NCI-H526 (cell line): ENCODE measurements at regions not wholly inside any gene's neighbourhood (a gene's known extent, or its start where the extent isn't known, plus 50 kb on each side); places are given as distances from the start of the nearest gene placed in this dataset.

Source experiments
- DNase-seq, 2 experiments: peaks; one replicate each; lab custom pipeline; 2025; lab: John Stamatoyannopoulos, UW

DNA sequence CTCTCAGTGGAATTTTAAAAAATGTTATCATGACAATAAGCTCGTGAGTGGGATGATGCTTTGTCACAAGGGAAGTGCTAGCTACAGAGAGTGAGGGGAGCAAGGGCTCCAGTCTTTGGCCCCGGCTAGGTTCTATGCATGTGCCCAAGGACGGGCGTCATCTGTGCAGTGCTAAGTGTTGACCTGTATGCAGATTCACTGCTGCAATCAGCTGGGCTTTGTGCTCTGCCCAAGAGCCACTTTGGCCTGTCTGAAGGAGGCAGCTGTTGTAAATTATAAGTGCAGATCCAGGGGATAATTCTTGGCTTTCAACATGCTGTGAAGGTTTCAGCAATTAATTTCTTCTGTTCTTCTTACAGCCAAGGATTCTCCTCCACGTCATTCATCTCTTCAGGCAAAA, 268.6 kb downstream of the PSAT1 start:
- DNase-seq, result no peak

- DNase-seq, result no peak
Observed at GRCh38 chr9:78566521-78566920, 269.6 kb downstream of the PSAT1 start.

- DNase-seq, result no peak
Observed at GRCh38 chr9:78566948-78567675, 270.2 kb downstream of the PSAT1 start.

DNA sequence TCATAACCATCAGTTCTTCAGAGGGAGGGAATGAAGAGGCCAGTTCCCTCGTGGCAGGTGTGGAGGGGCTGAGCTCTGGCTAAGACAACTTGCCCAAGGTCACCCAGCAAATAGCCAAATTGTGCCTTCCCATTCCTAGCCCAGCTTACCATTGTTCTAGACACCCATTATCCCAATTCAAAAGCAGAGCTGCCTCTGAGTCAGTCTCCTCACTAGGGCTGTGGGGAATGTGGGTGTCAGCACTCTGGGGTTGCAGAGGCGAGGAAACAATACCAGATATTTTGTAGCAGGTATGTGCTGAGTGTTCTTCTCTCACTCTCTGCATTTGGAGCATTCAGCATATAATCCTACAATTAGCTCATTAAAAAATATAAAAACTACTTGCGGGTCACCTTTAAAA, 270.8 kb downstream of the PSAT1 start:
- no peak for DNase-seq

GRCh38 chr9:78568774-78569173, 271.8 kb downstream of the PSAT1 start:
- DNase-seq, result no peak

GRCh38 chr9:78572266-78572665, 275.3 kb downstream of the PSAT1 start:
- DNase-seq, result no peak

DNA sequence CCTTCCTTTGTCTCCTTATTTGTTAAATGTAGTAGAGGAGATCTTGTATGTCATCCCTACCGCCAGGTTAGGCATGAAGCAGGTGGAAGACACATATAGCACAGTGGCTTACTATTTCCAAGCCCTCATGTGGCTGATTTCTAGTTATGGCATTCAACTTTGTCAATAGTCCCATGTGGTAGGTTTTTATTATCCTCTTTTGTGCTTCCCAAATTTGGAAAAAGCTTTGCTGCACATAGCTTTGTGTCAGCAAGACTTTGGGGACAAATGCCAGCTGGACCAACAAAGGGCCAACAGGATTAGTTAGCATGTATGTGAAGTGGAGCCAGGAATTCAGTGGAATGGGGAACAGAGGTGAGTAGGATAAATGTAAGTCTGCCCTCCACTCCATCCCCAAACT, 276.3 kb downstream of the PSAT1 start:
- DNase-seq, result no peak

- no peak for DNase-seq
Observed at GRCh38 chr9:78573669-78574068, 276.7 kb downstream of the PSAT1 start.

GRCh38 chr9:78574354-78575045, 277.6 kb downstream of the PSAT1 start:
- no peak for DNase-seq

GRCh38 chr9:78575081-78575480, 278.2 kb downstream of the PSAT1 start:
- no peak for DNase-seq

GRCh38 chr9:78575771-78576170, 278.8 kb downstream of the PSAT1 start:
- no peak for DNase-seq

DNA sequence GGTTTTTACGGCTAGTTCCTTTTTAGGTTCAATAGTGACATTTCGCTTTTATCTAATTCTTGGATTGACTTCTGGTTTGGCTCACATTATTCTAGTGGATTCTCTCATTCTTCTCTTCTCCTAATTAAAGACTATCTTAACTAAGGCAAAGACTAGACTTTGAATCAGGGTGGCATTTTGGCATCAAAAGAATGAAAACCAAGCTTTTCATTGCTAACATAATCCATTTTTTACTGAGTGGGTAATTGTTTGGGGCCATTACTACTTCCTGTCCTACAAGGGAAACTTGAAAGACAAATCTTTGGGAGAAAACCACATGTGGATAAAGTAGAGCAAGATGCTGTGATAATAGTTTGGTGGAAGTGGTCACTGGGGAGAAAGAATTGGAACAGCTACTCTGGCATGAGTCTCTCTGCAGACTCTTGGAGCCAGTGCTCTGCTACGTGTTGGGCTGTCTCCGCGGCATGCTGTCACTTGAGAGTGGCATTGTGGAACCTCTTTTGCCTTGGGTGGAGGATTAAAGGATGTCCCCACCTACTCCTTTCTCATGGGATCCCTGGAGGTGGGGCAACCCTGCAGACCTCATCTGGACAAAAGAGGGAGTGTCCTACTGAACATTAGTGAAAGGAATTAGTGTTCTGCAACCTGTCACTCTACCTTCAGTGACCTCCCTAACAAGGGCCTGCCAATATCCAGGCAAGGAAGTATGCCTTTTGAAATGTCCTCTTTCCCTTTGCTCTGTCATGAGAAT, 280.4 kb downstream of the PSAT1 start:
- no peak for DNase-seq

DNA sequence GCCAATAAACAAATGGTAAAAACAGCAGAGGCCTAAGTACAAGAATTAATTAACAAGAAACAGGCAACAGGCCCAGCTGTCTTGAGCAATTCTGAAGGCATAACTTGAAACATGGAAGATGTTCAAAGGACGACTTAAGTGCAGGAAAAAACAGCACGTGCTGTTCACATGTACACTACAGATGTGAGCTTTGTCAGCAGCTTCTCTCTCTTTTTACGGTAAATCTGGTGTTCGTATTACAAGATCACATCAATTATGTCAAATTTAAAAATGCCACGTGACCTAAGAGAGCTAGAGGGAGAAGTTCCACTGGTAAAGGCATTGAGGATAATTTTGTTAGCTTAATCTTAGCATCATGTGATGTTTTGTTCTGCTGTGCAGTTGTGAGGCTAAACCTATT, 281.1 kb downstream of the PSAT1 start:
- no peak for DNase-seq

DNA sequence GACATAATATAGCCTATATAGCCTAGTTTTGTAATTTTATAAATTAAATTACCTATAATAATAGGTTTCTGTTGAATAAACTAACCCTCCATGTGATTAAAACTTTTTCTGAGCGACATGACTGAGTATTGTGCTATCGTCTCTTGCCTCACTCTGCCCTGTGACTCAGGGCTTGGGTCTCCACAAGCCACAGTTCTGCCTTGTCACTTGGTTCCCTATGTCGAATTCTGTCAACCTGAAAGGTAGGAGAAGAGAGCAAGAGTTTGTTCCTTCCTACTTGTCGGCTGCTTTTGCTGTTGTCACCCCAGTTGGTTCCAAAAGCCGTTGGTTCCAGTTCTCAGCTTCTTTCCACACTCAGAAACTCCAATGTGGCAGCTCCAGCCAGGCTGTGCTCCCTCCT, 285.9 kb downstream of the PSAT1 start:
- no peak for DNase-seq

- no peak for DNase-seq
Observed at GRCh38 chr9:78584589-78584988, 287.7 kb downstream of the PSAT1 start.

DNA sequence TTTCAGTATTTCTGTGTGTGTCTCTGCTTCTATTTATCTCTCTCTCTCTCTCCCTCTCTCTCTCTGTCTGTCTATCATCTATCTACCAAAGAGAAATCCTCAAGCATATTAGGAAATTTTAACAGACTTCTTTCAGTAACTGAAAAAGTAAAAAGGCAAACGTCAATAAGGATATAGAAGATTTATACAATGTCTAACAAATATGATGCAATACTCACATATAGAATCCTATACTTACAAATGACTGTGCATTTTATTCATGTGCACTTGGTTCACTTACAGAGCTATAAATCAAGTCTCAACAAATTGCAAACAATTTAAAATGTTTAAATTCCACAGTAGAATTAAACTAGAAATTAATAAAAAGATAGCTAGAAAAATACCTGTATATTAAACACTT, 289.0 kb downstream of the PSAT1 start:
- DNase-seq, result no peak

DNA sequence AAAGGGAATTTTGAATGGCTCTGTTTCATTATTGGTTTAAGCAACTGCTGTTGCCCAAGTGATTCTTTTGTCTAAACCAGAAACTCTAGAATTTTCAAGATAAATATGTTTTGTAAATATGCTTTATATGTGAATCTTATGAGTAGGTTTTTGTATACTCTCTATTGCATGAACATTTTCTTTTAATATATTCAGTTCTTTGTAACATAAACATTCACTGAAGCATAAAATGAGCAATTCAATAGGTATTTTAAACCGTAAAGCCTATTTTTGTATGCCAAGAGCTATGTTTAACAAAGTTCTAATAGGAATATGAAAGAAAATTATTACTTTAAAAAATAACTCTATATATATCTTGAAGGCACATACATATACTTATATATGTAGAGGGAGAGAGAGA, 293.1 kb downstream of the PSAT1 start:
- DNase-seq, result no peak

- DNase-seq, result no peak
Observed at GRCh38 chr9:78592811-78593210, 295.9 kb downstream of the PSAT1 start.

DNA sequence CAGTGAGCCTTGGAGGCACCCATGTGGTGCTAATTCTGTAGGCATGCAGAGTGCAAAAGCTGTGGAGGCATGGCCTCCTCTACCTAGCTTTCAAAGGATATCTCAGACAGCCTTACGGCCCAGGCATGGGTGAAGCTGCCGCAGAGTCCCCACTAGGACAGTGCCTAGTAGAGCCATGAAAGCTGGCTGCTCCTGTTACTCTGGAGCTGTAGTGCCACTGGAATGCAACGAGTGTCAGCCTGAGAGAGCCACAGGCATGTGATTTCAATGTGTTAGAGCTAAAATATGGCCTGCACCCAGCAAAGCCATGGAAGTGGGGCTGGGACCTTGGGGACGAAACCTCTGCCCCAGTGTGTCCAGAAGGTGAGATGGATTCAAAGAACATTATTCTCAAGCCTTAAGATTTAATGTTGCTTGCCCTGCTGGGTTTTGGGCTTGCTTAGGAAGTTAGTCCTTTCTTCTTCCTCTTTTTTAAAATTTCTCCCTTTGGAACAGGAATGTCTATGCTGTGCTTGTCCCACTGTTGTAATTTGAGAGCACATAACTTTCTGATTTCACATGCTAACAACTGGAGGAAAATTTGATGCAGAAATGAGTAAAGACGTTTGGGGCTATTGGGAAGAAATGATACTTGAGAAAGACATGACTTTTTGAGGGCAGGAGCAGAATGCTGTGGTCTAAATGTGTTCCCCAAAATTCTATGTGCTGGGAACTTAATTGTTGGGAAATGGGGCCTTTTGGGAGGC, 298.4 kb downstream of the PSAT1 start:
- no peak for DNase-seq

DNA sequence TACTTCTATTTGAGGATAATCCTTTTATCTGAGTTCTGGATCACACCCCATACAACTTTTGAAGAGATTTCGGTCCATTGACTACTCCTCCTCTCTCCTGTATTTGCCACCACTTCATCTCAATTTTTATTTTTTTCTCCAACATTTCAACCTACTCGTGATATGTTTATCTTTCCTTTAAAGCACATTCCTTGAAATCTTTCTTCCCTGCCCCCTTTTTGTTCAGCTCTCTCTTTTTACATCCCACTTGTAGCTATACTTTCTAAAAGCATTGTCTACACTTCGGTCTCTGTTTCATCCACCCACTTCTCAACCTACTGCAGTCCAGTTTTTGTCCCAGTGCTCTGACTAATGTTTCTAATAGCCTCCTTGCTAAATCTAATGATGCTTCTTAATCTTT, 299.4 kb downstream of the PSAT1 start:
- DNase-seq, result no peak

DNA sequence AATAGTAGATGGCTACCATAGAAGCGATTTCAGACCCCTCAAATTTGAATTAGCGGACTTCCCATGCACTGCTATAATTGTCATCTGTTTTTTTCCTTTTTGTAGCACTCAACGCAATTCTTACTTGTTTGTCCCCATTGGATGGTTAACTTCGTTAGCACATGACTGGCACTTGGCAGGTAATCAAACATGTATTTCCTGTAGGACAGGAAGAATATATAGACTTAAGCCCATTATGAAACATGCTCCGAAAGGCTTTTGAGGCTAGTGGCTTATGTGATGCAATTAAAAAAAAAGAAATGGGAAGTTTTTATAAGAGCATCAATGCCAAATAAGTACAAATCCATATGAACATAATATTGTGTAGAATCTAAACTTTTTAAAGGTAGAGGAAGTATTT, 301.2 kb downstream of the PSAT1 start:
- no peak for DNase-seq

GRCh38 chr9:78599926-78600325, 303.0 kb downstream of the PSAT1 start:
- no peak for DNase-seq
